VCaP (cell line): ENCODE measurements at regions not wholly inside any gene's neighbourhood (a gene's known extent, or its start where the extent isn't known, plus 50 kb on each side); places are given as distances from the start of the nearest gene placed in this dataset.

Source experiments
- H3K27ac ChIP-seq: fragments of 450-650 bp; 2 replicates; pipeline ENCODE4 v1.5.1; 2017
- TF ChIP-seq, protein P1 (sequence below): fragments of 450-650 bp; conservative IDR thresholded peaks from 2 replicates; pipeline ENCODE4 v1.5.1; 2017; ENCODE audit warnings: mild to moderate bottlenecking, moderate library complexity

DNA sequence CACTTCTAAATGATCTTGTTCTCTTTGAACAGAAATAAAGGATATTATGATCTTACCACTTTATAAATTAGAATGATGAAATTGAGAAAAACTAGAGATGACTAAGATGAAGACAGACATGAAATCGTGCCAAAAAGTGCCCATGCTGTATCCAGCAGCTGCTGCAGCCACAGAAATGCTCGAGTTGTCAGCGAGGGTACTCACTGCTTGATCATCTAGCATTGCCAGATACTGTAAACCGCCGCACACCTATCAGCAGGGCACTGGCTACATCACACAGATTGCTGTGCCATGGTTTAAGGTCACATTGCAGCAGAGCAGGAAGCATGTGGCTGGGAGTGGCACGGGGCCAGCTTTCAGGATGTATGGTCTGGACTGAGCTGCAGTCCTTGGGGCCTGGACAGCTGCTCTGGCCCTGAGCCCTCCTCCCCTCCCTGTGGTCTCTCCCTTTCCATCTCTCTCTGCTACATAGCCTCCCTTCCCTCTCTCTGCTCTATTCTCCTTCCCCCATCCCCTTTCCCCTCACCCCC is 51.0 kb upstream of the SEPTIN5 start:
- peak overlapping the region; percentile 44; the same call in 1 of the 2 replicates for H3K27ac ChIP-seq
- TF ChIP-seq, protein P1, sequence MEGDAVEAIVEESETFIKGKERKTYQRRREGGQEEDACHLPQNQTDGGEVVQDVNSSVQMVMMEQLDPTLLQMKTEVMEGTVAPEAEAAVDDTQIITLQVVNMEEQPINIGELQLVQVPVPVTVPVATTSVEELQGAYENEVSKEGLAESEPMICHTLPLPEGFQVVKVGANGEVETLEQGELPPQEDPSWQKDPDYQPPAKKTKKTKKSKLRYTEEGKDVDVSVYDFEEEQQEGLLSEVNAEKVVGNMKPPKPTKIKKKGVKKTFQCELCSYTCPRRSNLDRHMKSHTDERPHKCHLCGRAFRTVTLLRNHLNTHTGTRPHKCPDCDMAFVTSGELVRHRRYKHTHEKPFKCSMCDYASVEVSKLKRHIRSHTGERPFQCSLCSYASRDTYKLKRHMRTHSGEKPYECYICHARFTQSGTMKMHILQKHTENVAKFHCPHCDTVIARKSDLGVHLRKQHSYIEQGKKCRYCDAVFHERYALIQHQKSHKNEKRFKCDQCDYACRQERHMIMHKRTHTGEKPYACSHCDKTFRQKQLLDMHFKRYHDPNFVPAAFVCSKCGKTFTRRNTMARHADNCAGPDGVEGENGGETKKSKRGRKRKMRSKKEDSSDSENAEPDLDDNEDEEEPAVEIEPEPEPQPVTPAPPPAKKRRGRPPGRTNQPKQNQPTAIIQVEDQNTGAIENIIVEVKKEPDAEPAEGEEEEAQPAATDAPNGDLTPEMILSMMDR, result no peak

DNA sequence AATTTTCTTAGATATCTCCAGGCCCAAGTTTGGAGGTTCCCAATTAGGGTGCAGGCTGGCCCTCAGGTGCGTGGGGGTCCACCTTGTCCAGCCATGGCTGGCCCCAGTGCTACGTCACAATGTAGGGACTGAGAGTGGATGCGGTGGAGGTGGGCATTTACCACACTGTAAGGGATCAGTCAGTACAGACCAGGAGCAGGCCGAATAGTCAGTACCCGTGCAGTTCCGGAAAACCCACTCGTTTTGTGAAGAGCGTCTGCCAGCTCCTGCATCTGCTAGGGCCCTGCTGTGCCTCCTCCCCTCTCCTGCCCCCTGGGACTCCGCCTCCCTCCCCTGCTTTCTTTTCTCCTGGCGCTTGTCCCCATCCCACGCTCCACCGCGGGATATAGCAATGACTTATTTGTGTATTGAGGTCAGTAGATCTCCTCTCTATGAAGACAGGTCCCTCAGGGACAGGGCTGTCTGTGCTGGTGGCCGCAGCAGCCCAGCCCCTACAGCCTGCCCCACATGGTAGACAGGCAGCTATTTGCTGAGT is 50.4 kb upstream of the SEPTIN5 start:
- H3K27ac ChIP-seq, result peak overlapping the region; percentile 44; the same call in 1 of the 2 replicates
- TF ChIP-seq, protein P1, result no peak

DNA sequence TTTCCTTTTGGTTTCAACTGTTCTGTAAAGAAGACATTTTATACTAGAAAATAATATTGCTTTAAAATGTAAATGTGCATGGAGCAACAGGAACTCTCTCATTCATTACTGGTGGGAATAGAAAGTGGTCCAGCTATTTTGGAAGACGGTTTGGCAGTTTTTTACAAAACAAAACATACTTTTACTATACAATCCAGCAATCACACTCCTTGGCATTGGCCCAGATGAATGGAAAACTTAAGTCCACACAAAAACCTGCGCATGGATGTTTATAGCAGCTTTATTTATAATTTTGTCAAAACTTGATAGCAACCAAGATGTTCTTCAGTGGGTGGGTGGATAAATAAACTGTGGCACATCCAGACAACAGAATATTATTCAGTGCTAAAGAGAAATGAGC is 49.9 kb upstream of the SEPTIN5 start:
- TF ChIP-seq, protein P1, result no peak
- H3K27ac ChIP-seq, result peak overlapping the region; percentile 44; the same call in 1 of the 2 replicates
